ENCODE measurements at regions not wholly inside any gene's neighbourhood (a gene's known extent, or its start where the extent isn't known, plus 50 kb on each side); places are given as distances from the start of the nearest gene placed in this dataset.
A peak's percentile ranks its signal among the peaks of the same experiment; 100 is the strongest.

GRCh38 chr3:76011121-76011520 lies 225.8 kb upstream of the ZNF717 start:
- DNase-seq, result no peak

GRCh38 chr3:76015496-76015895 lies 230.1 kb upstream of the ZNF717 start:
- no peak for DNase-seq

GRCh38 chr3:76016111-76016510 lies 230.8 kb upstream of the ZNF717 start:
- DNase-seq, result no peak

GRCh38 chr3:76016769-76017439 lies 231.6 kb upstream of the ZNF717 start:
- DNase-seq, result no peak

- DNase-seq, result no peak
Observed at GRCh38 chr3:76021376-76021775, 236.0 kb upstream of the ZNF717 start.

GRCh38 chr3:76024640-76025039 lies 239.3 kb upstream of the ZNF717 start:
- peak in 1 of 2 experiments; percentile 14 for DNase-seq

GRCh38 chr3:76025561-76025960 lies 240.2 kb upstream of the ZNF717 start:
- no peak for DNase-seq

- no peak for DNase-seq
Observed at GRCh38 chr3:76026379-76026778, 241.0 kb upstream of the ZNF717 start.

GRCh38 chr3:76028774-76029173 lies 243.4 kb upstream of the ZNF717 start:
- DNase-seq, result no peak

- DNase-seq, result no peak
Observed at GRCh38 chr3:76034649-76035048, 249.3 kb upstream of the ZNF717 start.

- no peak for DNase-seq
Observed at GRCh38 chr3:76035117-76035516, 249.8 kb upstream of the ZNF717 start.

- DNase-seq, result no peak
Observed at GRCh38 chr3:76038949-76039348, 253.6 kb upstream of the ZNF717 start.

- DNase-seq, result no peak
Observed at GRCh38 chr3:76039431-76039830, 254.1 kb upstream of the ZNF717 start.

- DNase-seq, result no peak
Observed at GRCh38 chr3:76040946-76041345, 255.6 kb upstream of the ZNF717 start.

GRCh38 chr3:76043746-76044145 lies 258.4 kb upstream of the ZNF717 start:
- DNase-seq, result no peak

GRCh38 chr3:76044601-76045600 lies 259.6 kb upstream of the ZNF717 start:
- peak; percentile 0 to 33 for DNase-seq

GRCh38 chr3:76047368-76047767 lies 262.0 kb upstream of the ZNF717 start:
- no peak for DNase-seq

- no peak for DNase-seq
Observed at GRCh38 chr3:76049776-76050175, 264.4 kb upstream of the ZNF717 start.

- DNase-seq, result no peak
Observed at GRCh38 chr3:76051145-76051544, 265.8 kb upstream of the ZNF717 start.

- DNase-seq, result no peak
Observed at GRCh38 chr3:76054404-76054803, 269.1 kb upstream of the ZNF717 start.

GRCh38 chr3:76061654-76062053 lies 276.3 kb upstream of the ZNF717 start:
- DNase-seq, result no peak

- DNase-seq, result no peak
Observed at GRCh38 chr3:76063019-76063418, 277.7 kb upstream of the ZNF717 start.

GRCh38 chr3:76063811-76064210 lies 278.5 kb upstream of the ZNF717 start:
- peak; percentile 69 to 96 for DNase-seq

- peak; percentile 0 to 37 for DNase-seq
Observed at GRCh38 chr3:76065964-76066363, 280.6 kb upstream of the ZNF717 start.

All from NCI-H524 (cell line).